Anterior cingulate cortex (tissue), 58 donors: ENCODE measurements at regions not wholly inside any gene's neighbourhood (a gene's known extent, or its start where the extent isn't known, plus 50 kb on each side); places are given as distances from the start of the nearest gene placed in this dataset.

Experiments used
- DNase-seq, 58 donors: peaks; one replicate each; lab custom pipeline; 2025; lab: John Stamatoyannopoulos, UW

- DNase-seq = peak in 2 of 58 donors; percentile 6 to 11
Measured at GRCh38 chr6:121020656-121021055, 313.6 kb downstream of the TBC1D32 start.

- no peak for DNase-seq
Measured at GRCh38 chr6:121008553-121008952, 325.7 kb downstream of the TBC1D32 start.

- no peak for DNase-seq
Measured at GRCh38 chr6:121006024-121006423, 328.3 kb downstream of the TBC1D32 start.

GRCh38 chr6:121000381-121000780, 333.9 kb downstream of the TBC1D32 start:
- no peak for DNase-seq

GRCh38 chr6:120996340-120996739, 337.9 kb downstream of the TBC1D32 start:
- no peak for DNase-seq

- no peak for DNase-seq
Measured at GRCh38 chr6:120994573-120994967, 339.7 kb downstream of the TBC1D32 start.

GRCh38 chr6:120993929-120994572, 340.2 kb downstream of the TBC1D32 start:
- DNase-seq = no peak

GRCh38 chr6:120992257-120992656, 342.0 kb downstream of the TBC1D32 start:
- no peak for DNase-seq

GRCh38 chr6:120990866-120991265, 343.4 kb downstream of the TBC1D32 start:
- DNase-seq = no peak

- no peak for DNase-seq
Measured at GRCh38 chr6:120981835-120982234, 352.4 kb downstream of the TBC1D32 start.

- no peak for DNase-seq
Measured at GRCh38 chr6:120966321-120966720, 368.0 kb downstream of the TBC1D32 start.

- no peak for DNase-seq
Measured at GRCh38 chr6:120965814-120966213, 368.5 kb downstream of the TBC1D32 start.

GRCh38 chr6:120960761-120961160, 373.5 kb downstream of the TBC1D32 start:
- no peak for DNase-seq

GRCh38 chr6:120954111-120954510, 380.2 kb downstream of the TBC1D32 start:
- no peak for DNase-seq

GRCh38 chr6:120951258-120951657, 383.0 kb downstream of the TBC1D32 start:
- DNase-seq = no peak

GRCh38 chr6:120947111-120947510, 387.2 kb downstream of the TBC1D32 start:
- DNase-seq = no peak

- DNase-seq = no peak
Measured at GRCh38 chr6:120945905-120946594, 388.2 kb downstream of the TBC1D32 start.

- DNase-seq = no peak
Measured at GRCh38 chr6:120938876-120939472, 395.3 kb downstream of the TBC1D32 start.

GRCh38 chr6:120938164-120938875, 396.0 kb downstream of the TBC1D32 start:
- DNase-seq = no peak

GRCh38 chr6:120935908-120936307, 398.4 kb downstream of the TBC1D32 start:
- no peak for DNase-seq

GRCh38 chr6:120935016-120935415, 399.3 kb downstream of the TBC1D32 start:
- no peak for DNase-seq
